HL-60 (cell line): ENCODE measurements at regions not wholly inside any gene's neighbourhood (a gene's known extent, or its start where the extent isn't known, plus 50 kb on each side); places are given as distances from the start of the nearest gene placed in this dataset.

ENCODE experiments used
- DNase-seq, 2 experiments: peaks; one replicate each; pipeline ENCODE4 v3.0.0-alpha.2; 2010 to 2020; ENCODE audit warnings: low read depth in 1 of 2, low spot score in 1 of 2
- H3K27ac ChIP-seq: fragments of 250-450 bp; sonication (Bioruptor Pico); replicated peaks from 2 replicates; pipeline ENCODE4 v1.5.1; 2020; ENCODE audit warnings: mild to moderate bottlenecking, moderate library complexity
- H3K27me3 ChIP-seq: fragments of 250-450 bp; sonication (Bioruptor Pico); 2 replicates; pipeline ENCODE4 v1.5.1; 2021; ENCODE audit warnings: mild to moderate bottlenecking, moderate library complexity; ENCODE audit not compliant: insufficient read depth, poor library complexity, severe bottlenecking
- H3K4me3 ChIP-seq: replicated peaks from 2 replicates; pipeline ENCODE4 v1.5.1; 2011; ENCODE audit warnings: mild to moderate bottlenecking, control low read depth, low read length; ENCODE audit not compliant: insufficient read depth
- GABPA ChIP-seq: IDR thresholded peaks from 2 replicates; pipeline ENCODE4 v1.6.1; 2012; ENCODE audit warnings: low read depth
- POLR2AphosphoS5 ChIP-seq: IDR thresholded peaks from 2 replicates; pipeline ENCODE4 v1.6.1; 2012; ENCODE audit warnings: low read depth
- SPI1 ChIP-seq: IDR thresholded peaks from 2 replicates; pipeline ENCODE4 v1.6.1; 2012; ENCODE audit warnings: low read depth, mild to moderate bottlenecking, borderline replicate concordance
- TF ChIP-seq, protein P1 (sequence below): IDR thresholded peaks from 2 replicates; pipeline ENCODE4 v1.6.1; 2012; ENCODE audit warnings: low read depth; ENCODE audit not compliant: insufficient replicate concordance
- TF ChIP-seq, protein P2 (sequence below): IDR thresholded peaks from one replicate; pipeline ENCODE4 v1.5.1; 2011; ENCODE audit warnings: low read length, control low read depth, inconsistent platforms; ENCODE audit not compliant: insufficient read depth

DNA sequence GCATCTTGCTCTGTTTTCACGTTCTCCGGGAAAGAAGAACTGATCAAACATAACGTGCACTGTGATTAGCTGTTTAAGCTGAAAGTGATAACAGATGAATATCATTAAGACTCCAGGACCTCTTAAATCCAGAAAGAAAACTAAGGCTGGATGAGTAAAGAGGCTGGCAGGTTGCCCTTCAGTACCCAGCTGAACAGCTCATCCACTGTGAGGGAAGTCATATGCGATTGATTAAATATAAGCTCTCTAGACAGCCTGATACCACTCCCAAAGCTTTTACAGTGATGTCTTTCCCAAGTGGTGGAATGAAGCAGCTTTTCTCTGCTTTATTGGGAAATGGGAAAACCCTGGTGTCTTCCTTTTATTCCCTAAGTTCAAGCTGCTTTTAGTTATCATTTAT is 116.9 kb downstream of the EFNB2 start:
- Histone ChIP-seq H3K27ac (no peak overlapping the region), H3K27me3 (peaks cover 32% of the 10 kb centered on the region), H3K4me3 (no peak overlapping the region)
- no peak for TF ChIP-seq GABPA
- TF ChIP-seq, protein P1, sequence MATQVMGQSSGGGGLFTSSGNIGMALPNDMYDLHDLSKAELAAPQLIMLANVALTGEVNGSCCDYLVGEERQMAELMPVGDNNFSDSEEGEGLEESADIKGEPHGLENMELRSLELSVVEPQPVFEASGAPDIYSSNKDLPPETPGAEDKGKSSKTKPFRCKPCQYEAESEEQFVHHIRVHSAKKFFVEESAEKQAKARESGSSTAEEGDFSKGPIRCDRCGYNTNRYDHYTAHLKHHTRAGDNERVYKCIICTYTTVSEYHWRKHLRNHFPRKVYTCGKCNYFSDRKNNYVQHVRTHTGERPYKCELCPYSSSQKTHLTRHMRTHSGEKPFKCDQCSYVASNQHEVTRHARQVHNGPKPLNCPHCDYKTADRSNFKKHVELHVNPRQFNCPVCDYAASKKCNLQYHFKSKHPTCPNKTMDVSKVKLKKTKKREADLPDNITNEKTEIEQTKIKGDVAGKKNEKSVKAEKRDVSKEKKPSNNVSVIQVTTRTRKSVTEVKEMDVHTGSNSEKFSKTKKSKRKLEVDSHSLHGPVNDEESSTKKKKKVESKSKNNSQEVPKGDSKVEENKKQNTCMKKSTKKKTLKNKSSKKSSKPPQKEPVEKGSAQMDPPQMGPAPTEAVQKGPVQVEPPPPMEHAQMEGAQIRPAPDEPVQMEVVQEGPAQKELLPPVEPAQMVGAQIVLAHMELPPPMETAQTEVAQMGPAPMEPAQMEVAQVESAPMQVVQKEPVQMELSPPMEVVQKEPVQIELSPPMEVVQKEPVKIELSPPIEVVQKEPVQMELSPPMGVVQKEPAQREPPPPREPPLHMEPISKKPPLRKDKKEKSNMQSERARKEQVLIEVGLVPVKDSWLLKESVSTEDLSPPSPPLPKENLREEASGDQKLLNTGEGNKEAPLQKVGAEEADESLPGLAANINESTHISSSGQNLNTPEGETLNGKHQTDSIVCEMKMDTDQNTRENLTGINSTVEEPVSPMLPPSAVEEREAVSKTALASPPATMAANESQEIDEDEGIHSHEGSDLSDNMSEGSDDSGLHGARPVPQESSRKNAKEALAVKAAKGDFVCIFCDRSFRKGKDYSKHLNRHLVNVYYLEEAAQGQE, result no peak
- TF ChIP-seq SPI1, result no peak
- TF ChIP-seq POLR2AphosphoS5, result no peak
- TF ChIP-seq, protein P2, sequence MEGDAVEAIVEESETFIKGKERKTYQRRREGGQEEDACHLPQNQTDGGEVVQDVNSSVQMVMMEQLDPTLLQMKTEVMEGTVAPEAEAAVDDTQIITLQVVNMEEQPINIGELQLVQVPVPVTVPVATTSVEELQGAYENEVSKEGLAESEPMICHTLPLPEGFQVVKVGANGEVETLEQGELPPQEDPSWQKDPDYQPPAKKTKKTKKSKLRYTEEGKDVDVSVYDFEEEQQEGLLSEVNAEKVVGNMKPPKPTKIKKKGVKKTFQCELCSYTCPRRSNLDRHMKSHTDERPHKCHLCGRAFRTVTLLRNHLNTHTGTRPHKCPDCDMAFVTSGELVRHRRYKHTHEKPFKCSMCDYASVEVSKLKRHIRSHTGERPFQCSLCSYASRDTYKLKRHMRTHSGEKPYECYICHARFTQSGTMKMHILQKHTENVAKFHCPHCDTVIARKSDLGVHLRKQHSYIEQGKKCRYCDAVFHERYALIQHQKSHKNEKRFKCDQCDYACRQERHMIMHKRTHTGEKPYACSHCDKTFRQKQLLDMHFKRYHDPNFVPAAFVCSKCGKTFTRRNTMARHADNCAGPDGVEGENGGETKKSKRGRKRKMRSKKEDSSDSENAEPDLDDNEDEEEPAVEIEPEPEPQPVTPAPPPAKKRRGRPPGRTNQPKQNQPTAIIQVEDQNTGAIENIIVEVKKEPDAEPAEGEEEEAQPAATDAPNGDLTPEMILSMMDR, result no peak
- no peak for DNase-seq

DNA sequence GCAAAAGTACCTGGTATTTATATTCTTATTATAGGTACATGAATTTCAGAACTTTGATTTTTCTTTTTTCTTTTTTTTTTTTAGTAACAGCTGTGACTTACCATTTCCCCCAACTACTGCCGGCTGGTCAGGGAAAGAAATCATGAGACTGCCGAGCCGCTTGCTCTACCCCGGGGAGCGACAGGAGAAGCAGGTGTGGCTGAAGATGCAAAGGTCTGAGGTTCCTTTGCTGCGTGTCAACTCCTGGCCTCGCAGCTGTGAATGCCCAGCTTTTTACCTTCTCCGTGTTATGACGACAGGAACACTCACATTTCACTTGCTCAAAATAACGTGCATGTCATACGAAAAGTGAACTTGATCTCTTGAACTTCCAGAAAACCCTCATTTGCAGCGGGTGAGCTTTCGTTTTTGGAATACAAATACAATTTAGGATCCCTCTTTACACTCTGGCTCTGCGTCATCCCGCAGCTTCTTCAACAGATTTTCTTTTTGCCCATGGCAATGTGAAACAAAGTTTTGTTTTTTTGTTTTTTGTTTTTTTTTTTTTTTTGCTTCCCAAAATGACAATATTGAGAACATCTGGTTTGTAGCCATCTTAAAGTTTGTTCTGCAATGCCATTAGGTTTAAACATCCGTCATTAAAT is 117.9 kb downstream of the EFNB2 start:
- TF ChIP-seq, protein P2, result no peak
- TF ChIP-seq GABPA (no peak), SPI1 (no peak), POLR2AphosphoS5 (no peak)
- TF ChIP-seq, protein P1, result no peak
- no peak overlapping the region for H3K4me3 ChIP-seq
- no peak for DNase-seq
- H3K27me3 ChIP-seq, result peaks cover 36% of the 10 kb centered on the region
- H3K27ac ChIP-seq, result no peak overlapping the region

DNA sequence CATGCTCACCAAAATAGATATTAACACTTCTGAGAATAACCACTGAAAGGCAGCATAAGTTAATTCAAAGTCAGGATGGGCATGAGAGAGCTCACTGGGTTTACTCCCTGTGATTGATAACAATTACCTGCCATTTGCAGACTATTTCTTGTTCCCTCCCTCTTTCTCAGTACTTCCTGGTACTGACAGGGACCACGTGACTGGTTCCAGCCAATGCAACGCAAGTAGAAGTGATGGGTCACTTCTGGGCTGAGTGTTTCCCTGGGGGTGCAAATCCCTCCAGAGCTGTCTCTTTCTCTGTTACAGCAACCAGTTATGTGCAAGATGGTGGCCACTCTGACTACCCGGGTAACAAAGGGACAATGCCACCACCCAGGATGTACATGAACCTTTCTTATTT is 118.8 kb downstream of the EFNB2 start:
- TF ChIP-seq, protein P1, result no peak
- TF ChIP-seq GABPA (no peak), SPI1 (no peak), POLR2AphosphoS5 (no peak)
- TF ChIP-seq, protein P2, result no peak
- peaks cover 36% of the 10 kb centered on the region for H3K27me3 ChIP-seq
- H3K27ac ChIP-seq, result no peak overlapping the region
- no peak for DNase-seq
- H3K4me3 ChIP-seq, result no peak overlapping the region
